HG02763 (cell line): ENCODE measurements at regions not wholly inside any gene's neighbourhood (a gene's known extent, or its start where the extent isn't known, plus 50 kb on each side); places are given as distances from the start of the nearest gene placed in this dataset.

Source experiments
- ATAC-seq: cut with Tn5 transposase; IDR thresholded peaks from one replicate; pipeline ENCODE4 v1.9.1; 2021; ENCODE audit warnings: mild to moderate bottlenecking, moderate library complexity; ENCODE audit not compliant: unreplicated experiment

DNA sequence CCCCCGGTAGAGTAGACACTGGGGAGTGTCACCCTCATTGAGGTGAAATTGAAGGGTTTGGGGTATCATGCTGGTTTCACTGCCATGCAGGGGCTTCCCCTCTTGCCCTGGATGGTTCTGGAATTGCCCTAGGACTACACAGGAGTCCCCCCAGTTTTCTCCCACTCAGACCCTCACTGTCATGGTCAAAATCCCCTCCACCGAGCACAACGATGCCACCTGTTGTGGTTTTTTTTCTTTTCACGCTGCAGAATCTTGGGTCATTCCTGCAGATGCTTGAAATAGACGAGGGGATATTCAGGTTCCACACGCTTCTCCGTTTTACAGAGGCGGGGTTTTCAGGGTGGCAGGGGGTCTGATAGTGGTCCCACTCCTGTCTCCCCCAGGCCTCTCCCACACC, 255.6 kb downstream of the ENGASE start:
- ATAC-seq, result no peak

DNA sequence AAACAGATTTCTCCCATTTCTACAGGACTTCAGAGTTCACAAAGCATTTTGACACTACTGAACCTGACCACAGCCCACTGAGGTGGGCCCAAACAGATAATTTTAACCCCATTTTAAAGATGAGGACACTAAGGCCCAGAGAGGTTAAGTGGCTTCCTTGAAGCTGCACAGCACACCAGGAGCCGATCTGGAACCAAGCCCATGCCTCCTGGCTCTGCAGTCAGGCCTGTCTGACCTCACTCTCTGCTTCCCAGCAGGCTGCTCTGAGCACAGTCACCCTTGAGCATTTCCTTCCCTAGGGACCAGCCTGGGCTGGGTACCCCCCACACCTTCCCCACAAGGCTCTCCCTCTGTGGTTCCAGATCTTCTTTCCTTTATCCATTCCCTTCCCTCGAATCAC, 252.2 kb downstream of the ENGASE start:
- no peak for ATAC-seq

DNA sequence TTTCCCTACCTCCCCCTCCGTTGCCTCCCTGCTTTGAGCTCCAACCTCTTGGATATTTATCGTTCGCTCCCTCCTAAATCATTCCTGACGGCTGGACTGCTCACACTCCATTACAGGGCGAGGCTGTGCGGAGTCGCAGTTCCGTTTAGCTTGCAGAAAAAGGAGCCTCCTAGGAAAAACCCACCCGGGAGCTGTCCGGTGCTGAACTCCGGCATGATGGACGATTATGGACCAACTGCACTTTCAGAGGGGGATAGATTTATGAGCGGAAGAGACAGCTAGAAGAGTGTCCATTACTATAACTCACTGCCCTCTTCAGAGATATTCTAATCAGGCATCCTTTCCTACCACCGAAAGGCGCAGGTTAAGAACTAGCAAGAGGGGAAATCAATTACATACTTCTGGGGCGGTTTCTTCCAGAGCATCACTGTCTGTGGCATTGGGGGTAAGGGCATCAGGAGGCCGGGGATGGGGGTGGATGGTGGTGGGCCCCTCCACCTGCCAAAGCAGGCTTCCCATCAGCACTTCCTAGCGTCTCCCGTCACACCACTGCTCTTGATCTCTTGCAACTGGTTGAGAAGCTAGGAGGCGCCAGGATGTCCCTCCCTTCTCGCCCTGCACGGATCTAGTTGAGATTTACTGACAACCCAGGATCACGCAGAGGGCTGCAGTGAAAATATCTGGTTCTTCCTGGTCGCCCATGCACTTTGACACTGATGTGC, 251.2 kb downstream of the ENGASE start:
- ATAC-seq, result no peak

DNA sequence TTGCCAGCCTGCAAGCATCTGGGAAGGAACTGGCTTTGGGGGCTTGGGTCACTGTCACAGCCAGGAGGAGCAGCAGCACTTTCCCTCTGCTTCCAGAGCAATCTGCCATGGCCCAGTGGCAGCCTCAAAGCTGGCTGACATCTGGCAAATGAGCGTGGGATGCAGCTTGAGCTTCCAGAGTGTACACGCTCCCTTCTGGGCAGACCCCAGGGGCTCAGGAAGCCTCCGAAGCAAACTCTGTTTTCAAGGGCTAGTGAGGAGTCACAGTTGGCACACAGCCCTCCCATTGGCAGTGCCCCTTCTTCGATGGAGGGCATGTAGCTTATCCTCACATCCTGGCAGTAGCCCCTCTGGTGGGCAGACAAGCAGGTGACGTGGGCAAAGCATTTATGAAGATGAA, 249.6 kb downstream of the ENGASE start:
- no peak for ATAC-seq

DNA sequence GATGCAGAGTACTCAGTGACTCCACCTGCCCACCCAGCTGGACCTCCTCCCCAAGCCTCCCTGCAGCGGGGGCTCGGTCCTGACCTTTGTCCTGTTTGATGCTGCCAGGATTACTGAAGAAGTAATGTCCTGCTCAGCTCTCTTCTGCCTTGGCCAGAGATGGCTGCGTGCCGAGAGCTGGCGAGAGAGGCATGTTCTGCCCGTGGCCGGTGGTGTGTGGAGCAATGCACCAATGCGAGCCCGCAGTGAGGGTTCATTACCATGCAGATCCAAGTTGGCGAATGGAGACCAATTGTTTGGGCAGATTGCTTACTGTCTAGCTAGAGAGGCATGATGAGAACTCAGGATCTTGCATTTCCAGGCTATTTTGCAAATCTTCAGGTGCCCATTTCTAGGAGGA, 248.9 kb downstream of the ENGASE start:
- ATAC-seq, result no peak

DNA sequence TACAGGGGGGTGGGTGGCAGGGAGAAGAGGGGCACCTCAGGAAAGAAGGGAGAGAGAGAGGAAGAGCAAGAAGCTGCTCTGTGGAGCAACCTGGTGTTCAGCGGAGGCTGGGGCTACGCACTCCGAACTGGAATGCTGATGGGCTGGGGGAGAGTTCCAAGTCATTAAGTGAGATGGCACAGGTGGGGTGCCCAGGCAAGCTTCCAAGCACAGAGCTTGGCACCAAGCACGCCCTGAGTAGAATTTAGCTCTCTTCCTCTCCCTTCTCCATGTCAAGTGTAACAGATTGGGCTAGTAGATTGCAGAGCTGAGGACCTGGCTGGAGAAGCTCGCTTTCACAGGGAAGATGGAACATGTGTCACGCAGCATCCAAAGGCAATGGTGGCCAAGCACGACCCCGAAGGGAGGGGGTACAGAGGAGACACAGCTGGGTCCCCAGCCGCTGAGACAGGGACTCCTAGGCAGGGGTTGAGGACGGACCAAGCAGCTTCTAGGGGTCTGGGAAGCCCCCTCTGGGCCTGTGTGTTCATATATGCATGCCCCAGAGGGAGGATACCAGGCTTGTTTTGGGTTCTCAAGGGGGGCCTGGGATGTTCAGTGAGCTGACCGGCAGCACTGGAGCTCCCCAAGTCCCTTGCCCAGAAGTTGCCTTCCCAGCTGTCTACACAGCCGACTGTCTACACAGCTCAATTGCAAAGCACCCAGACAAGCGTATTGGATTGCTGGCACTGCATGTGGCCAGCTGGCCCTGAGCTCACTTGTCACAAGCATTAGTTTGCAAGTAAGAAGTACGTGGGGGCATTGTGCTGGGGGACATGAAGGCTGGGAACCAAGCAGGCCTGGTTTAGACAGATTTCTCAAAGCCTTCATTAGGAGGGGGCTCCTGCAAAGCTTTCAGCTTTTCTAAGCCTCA, 247.8 kb downstream of the ENGASE start:
- ATAC-seq, result no peak

DNA sequence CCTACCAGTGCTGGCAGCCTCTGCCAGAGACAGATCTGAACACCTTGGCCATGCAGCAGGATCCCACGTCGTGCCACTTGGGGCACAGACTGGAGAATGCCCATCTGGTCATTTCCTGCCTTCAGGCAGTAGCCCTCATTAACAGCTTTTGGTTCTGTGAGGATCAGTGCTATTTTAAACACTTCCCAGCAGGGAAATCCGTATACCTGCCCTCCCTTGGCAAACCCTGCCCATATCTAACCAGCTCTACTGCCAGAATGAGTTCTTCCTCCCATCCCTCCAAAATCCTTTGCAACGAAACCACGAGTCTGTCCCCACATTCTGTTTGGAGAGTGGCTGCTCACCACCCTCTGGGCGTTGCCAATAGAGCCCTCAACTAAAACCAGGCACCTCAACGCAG, 245.7 kb downstream of the ENGASE start:
- no peak for ATAC-seq

DNA sequence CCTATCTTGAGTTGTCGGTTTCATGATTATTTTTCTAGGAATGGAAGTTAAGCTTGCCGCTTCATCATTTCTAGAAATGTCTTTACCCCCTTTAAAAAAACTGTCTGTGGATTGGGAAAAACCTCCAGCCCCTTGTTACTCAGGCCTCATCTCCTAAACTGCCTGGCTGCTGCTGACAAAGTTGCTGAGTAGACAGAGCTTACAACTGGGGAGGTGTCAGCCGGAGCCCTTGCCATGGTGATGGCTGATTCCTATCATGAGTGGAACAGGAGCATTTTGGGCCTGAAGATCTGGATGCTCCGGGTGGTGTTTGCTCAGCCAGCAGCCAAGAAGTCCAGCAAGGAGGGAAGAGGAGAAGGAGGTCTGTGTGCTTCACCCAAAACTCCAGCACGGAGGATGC, 243.3 kb downstream of the ENGASE start:
- ATAC-seq, result no peak

DNA sequence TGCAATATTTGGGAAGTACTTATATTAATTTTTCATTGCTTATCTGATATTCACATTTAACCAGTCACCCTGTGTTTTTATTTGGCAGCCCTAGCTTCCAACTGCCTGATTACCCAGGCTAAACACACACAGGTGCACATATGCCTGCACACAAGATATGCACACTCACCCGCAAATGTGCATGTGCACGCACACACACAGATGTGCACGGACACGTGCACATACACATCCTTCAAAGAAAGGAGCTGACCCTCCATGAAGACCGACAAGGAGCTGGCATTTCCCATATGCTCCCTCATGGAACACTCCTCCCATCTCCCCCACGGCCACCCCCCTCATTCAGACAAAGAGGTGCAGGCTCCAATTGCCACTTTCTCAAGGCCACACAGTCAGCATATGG, 242.2 kb downstream of the ENGASE start:
- ATAC-seq, result no peak

DNA sequence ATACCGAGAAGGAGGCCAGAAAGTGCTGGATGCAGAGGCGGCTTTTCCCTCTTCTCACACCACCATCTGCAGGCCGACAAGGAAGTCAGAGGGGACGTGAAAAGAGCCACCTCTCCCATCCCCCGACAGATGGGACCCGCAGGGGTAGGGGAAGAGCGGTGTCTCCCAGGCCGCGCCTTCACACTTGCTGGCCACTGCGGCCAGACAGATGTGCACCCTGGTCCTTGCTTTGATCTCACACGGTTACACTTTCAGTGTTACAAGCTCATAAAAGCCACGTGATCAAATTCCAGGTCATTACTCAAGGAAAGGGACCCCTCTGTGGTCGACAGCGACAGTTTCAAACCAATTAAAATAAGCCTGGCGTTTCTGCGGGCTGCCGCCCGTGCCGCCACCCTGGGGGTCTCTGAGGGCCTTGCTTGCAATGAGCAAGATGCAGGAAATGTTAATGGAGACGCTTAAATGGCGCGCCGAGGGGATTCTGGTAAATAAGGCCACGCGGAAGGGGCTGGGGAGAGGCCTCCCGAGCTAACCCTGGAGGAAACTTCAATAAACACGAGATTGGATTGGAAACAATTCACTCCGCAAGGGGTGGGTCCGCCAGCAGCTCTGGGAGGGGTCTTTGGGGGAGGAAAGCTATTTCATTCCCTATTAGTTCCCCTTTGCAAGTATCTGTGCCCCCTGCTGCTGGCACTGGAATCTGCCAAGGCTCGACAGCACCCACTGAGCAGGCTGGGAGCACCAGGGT, 240.9 kb downstream of the ENGASE start:
- no peak for ATAC-seq

DNA sequence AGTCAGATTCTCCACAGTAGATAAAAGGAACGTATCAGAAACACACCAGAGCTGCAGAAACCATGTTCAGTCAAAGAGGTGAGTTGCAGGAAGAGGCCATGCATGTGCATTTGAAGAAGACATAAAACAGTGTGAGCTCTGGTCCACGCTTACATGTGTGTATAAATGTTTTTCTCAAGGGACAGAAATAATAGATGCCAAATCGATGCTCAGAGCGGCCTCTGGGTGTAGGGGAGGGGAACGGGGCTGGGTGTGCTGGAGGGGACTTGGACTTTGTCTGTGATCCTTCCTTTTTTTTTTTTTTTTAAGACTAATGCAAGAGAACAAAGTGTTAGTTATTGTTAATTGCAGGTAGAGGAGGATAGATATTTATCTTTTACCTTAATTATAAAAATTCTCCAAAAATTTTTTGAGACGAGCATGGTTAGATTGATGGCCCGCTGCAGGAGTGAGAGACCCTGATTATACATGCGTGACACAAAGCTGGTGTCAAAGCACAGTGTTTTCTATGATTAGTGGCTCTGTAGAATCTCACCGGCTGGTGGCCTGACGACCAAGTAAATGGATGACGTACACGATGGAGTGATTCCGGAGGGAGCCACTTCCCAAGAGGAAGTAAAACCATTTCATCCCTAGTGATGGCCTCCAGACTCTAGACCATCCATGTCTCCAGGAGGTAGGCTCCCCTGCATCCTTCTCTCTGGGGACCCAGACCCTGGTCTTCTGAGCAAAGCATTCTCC, 240.2 kb downstream of the ENGASE start:
- no peak for ATAC-seq

DNA sequence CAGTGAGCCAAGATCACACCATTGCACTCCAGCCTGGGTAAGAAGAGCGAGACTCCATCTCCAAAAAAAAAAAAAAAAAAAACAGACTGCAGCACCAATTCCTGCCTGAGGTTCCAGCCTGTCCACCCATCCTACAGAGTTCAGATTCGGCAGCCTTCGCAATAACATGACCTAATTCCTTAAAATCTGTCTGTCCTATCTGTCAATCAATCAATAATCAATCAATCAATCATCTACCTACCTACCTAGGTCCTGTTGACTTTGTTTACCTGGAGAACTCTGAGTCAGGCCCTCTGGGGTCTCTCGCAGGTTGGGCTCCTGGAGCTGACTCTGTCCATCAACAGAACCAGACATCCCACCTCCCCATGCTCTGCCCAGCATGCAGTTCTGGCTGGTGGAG, 236.7 kb downstream of the ENGASE start:
- ATAC-seq, result no peak

DNA sequence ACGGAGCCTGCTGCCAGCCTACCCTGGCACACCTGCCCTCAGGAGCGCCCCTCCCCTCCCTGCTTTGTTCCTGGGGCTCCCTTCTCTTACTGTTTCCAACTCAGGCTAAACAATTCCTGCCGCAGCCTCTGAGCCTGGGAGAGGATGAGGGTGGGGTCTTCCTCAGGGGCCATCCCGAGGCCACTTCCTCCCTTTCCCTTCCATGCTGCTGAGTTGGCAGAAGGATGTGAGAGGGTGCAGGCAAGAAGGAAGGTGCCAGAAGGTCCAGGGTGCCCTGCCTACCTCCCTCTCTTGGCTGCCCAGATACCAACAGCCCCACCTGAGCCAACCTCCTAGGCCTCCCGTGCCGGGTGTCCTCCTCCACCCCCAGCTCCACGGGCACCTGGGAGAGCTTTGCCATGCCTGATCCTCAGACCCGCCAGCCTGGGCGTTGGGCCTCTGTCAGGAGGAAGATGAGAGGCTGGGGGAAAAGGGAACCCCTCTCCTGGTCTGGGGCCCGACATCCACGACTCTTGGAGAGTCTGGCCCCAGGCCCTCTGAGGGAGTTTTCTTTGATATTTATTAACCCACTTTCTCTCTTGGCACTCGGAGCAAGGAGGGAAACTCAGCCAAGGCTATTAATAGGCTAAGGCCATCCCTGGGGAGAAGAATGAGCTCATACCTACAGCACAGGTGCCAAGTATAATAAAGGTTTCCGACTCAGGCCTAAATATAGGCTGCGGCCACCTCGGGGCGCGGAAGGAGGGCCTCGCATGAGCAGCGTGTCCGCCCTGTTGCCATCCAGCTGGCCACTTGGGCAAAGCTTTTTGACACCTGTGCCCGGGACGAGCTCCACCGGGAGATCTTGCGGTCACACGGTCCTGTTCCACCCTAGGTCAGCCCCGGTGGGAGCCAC, 232.0 kb downstream of the ENGASE start:
- ATAC-seq, result no peak

DNA sequence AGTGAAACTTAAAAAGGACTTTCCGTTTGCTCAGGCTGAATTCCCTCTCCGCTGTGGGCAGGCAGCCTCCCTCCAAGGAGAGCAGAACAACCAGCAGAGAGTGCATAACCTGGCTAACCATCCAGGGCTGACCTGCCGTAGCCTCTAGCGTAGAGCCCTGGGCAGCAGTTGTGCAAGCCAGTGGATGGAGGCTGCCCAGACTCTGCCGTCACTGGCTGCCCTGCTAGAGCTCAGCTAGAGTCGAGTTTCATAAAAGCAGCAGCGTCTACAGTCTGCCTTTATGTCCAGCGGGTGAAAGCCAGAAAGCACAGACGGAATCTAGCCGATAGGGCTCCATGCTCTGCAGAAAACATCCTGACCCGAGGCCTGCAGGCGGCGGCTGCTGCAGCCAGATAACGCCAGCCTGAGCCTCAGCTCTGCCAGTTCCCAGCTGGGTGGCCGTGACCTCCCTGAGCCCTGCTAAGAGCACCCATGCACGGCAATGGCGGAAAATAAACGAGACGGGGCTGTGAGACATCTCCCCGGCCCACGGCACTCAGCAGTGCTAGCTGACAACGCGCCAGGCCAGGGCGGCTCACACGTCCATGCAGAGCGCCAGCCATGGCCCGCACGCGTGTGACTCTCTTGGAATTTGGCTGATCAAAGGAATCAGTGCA, 231.3 kb downstream of the ENGASE start:
- no peak for ATAC-seq

DNA sequence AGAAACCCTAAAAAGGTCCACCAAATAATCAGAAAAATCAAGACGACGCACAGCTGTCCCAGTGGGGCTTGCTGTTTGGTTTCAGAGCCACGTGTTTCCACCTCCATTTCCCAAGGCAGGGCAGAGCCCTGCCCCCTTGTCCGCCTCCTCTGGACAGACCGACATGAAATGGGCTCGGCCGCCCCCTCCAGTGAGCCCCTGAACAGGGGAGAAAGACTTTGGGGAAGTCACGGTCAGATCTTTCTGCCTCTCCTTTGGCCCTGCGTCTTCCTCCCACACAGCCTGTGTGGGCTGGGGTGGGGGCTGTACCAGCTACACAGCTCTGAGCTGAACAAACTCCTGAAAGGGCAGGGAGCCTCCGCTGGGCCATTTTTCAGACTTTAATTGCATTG, 230.7 kb downstream of the ENGASE start:
- no peak for ATAC-seq

DNA sequence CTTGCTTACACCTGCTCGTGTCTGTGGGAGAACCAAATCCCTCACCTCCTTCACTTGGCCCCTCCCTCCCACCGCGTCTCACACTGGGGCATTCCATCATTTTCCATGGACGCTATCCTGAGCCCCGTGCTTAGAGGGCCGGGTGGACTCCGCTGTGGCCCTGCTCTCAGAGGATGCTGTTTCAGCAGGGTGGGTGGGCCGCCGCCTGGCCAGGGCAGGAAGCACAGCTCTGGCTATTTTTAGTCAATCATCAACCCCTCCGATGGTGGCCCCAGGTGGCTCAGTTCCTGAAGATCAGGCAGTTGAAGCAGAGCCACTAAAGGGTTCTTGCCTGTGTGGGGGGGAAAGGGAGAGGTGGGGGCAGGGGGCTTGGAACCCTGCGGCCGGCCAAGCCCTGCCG, 230.3 kb downstream of the ENGASE start:
- no peak for ATAC-seq

DNA sequence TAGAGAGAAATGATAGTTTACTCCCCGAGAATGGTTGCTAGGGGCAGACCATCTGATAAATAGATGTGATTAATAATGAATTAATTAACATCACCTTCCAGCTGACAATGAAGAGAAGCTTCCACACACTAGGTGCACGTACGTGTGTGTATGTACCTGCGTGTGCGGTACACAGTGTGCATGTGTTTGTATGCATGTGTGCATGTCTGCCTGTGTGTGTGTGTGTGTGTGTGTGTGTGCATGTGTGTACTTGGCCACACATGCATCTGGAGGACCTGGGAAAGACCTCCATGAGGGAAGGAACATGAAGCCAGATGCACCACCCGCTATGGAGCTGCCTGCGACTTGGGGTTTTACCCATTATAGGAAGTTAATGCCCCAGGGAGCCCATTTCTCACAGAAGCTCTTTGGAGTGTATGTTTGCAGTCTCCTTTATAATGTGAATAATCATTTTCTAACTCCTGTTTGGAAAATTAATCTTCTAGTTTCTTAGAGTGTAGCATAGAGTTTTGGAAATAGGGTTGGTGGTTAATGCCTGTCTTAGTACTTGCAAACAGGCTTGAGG, 229.1 kb downstream of the ENGASE start:
- ATAC-seq, result no peak

DNA sequence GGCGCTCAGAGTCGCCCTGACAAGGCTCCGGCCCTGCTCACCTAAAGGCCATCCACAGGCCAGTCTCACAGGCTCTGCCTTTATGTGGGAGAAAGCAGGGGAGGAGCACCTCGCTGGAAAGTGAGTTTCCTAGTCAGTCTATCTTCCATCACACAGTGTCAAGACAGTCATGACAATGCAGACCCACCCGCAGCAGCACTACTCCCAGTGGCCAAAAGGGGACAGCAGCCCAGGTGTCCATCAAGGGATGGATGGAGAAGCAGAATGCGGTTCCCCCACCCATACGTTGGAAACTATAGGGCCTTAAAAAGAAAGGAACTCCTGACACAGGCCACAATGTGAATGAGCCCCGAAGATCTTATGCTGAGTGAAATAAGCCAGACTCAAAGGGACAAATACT, 226.8 kb downstream of the ENGASE start:
- ATAC-seq, result no peak

DNA sequence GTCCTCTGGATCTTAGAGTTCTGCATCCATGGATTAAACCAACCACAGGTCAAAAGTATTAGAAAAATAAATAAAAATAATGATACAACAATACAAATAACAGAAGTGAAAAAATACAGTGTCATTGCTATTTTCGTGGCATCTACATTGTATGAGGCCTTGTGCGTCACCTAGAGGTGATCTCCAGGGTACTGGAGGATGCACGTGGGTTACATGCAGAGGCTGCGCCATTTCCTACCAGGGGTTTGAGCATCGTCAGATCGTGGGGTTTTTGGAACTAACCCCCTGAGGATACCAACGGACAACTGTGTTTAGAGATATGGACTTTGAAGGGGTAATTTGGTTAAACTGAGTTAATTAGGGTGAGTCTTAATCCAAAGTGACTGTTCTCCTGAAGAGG, 224.7 kb downstream of the ENGASE start:
- ATAC-seq, result no peak
